Activated CD4-positive, alpha-beta T cell treated with anti-CD3 and anti-CD28 coated beads, Interleukin-2, Interleukin-6, amounts not matched to agents 100 ng/mL and 50 ng/mL, durations not matched to agents 16 hours and 8 hours (primary cell): ENCODE measurements at regions not wholly inside any gene's neighbourhood (a gene's known extent, or its start where the extent isn't known, plus 50 kb on each side); places are given as distances from the start of the nearest gene placed in this dataset.
"Not testable (repeated sequence)": the region's sequence is repeated elsewhere in the genome, so short reads cannot be mapped to it uniquely, and the experiment has no call there.

Experiments
- DNase-seq: peaks from one replicate; pipeline ENCODE4 v3.0.0-alpha.2; 2020

GRCh38 chr5:71910741-71911140 is 191.7 kb downstream of the CARTPT start:
- no peak for DNase-seq

- no peak for DNase-seq
These were observed 192.9 kb downstream of the CARTPT start for GRCh38 chr5:71912021-71912420.

- DNase-seq, result no peak
These were observed 193.0 kb upstream of the MAP1B start for GRCh38 chr5:71914281-71914680.

GRCh38 chr5:71922584-71923106 is 184.6 kb upstream of the MAP1B start:
- peak; percentile 10 for DNase-seq

- DNase-seq, result no peak
These were observed 183.5 kb upstream of the MAP1B start for GRCh38 chr5:71923755-71924154.

- no peak for DNase-seq
These were observed 182.9 kb upstream of the MAP1B start for GRCh38 chr5:71924325-71924724.

- DNase-seq, result no peak
These were observed 182.3 kb upstream of the MAP1B start for GRCh38 chr5:71924980-71925379.

- no peak for DNase-seq
These were observed 181.6 kb upstream of the MAP1B start for GRCh38 chr5:71925608-71926091.

GRCh38 chr5:71929003-71929402 is 178.3 kb upstream of the MAP1B start:
- DNase-seq, result no peak

GRCh38 chr5:71930554-71930953 is 176.7 kb upstream of the MAP1B start:
- DNase-seq, result not testable (repeated sequence)

GRCh38 chr5:71932131-71932654 is 175.1 kb upstream of the MAP1B start:
- no peak for DNase-seq

- no peak for DNase-seq
These were observed 174.5 kb upstream of the MAP1B start for GRCh38 chr5:71932655-71933338.

GRCh38 chr5:71934322-71934721 is 173.0 kb upstream of the MAP1B start:
- no peak for DNase-seq

GRCh38 chr5:71937921-71938698 is 169.2 kb upstream of the MAP1B start:
- no peak for DNase-seq

- DNase-seq, result no peak
These were observed 168.4 kb upstream of the MAP1B start for GRCh38 chr5:71938895-71939294.

- no peak for DNase-seq
These were observed 167.6 kb upstream of the MAP1B start for GRCh38 chr5:71939452-71940230.

- no peak for DNase-seq
These were observed 163.4 kb upstream of the MAP1B start for GRCh38 chr5:71943874-71944273.

- no peak for DNase-seq
These were observed 161.8 kb upstream of the MAP1B start for GRCh38 chr5:71945436-71945835.

GRCh38 chr5:71946343-71947030 is 160.8 kb upstream of the MAP1B start:
- DNase-seq, result no peak

- no peak for DNase-seq
These were observed 159.1 kb upstream of the MAP1B start for GRCh38 chr5:71948206-71948605.

- no peak for DNase-seq
These were observed 157.5 kb upstream of the MAP1B start for GRCh38 chr5:71949772-71950171.

GRCh38 chr5:71953866-71954265 is 153.4 kb upstream of the MAP1B start:
- no peak for DNase-seq
